ENCODE measurements at regions not wholly inside any gene's neighbourhood (a gene's known extent, or its start where the extent isn't known, plus 50 kb on each side); places are given as distances from the start of the nearest gene placed in this dataset.

- WGBS, 4 donors: 83 to 90% (median 89%) methylated on average over 4 of the region's 4 CpGs
- Histone ChIP-seq H3K4me3 (no peak overlapping the region), H3K36me3 (replicated peaks in 1 of 2) (no peaks in the 10 kb centered on the region), H3K27ac (no peak overlapping the region), H3K9me3 (replicated peaks in 1 of 3) (no peaks in the 10 kb centered on the region), H3K4me1 (replicated peaks in 1 of 2) (no peaks in the 10 kb centered on the region), H3K27me3 (no peaks in the 10 kb centered on the region)
- TF ChIP-seq POLR2A (IDR thresholded peaks at IDR 0.05) (no peak), CTCF (IDR thresholded peaks at IDR 0.05) (no peak)
- no peak for DNase-seq
- intact Hi-C loops (cut with DNase I): no loop called here
Observed at GRCh38 chr13:103862525-103862924, 796.3 kb upstream of the SLC10A2 start.

GRCh38 chr13:103859952-103860351 lies 793.7 kb upstream of the SLC10A2 start:
- TF ChIP-seq CTCF (IDR thresholded peaks at IDR 0.05) (no peak), POLR2A (IDR thresholded peaks at IDR 0.05) (no peak)
- Histone ChIP-seq H3K27me3 (no peaks in the 10 kb centered on the region), H3K36me3 (replicated peaks in 1 of 2) (no peaks in the 10 kb centered on the region), H3K9me3 (replicated peaks in 1 of 3) (no peaks in the 10 kb centered on the region), H3K4me1 (replicated peaks in 1 of 2) (no peaks in the 10 kb centered on the region), H3K27ac (no peak overlapping the region), H3K4me3 (no peak overlapping the region)
- DNase-seq: no peak
- WGBS, 4 donors: 62 to 73% (median 69%) methylated on average over 3 of the region's 3 CpGs
- intact Hi-C loops (cut with DNase I): no loop called here

GRCh38 chr13:103852036-103852435 lies 785.8 kb upstream of the SLC10A2 start:
- no peak for DNase-seq
- intact Hi-C loops (cut with DNase I): no loop called here
- H3K27ac ChIP-seq: no peak overlapping the region
- H3K36me3 ChIP-seq (replicated peaks in 1 of 2): no peaks in the 10 kb centered on the region
- WGBS, 4 donors: 71 to 77% (median 73%) methylated on average over 5 of the region's 5 CpGs
- H3K9me3 ChIP-seq (replicated peaks in 1 of 3): no peaks in the 10 kb centered on the region
- TF ChIP-seq POLR2A (IDR thresholded peaks at IDR 0.05) (no peak), CTCF (IDR thresholded peaks at IDR 0.05) (no peak)
- no peaks in the 10 kb centered on the region for H3K4me1 ChIP-seq (replicated peaks in 1 of 2)
- H3K27me3 ChIP-seq: no peaks in the 10 kb centered on the region
- H3K4me3 ChIP-seq: no peak overlapping the region

GRCh38 chr13:103844471-103844870 lies 778.3 kb upstream of the SLC10A2 start:
- 60 to 70% (median 63%) methylated on average over 2 of the region's 2 CpGs for WGBS, 4 donors

More at GRCh38 chr13:103844471-103844870, 778.3 kb upstream of the SLC10A2 start:
- Histone ChIP-seq H3K4me1 (replicated peaks in 1 of 2) (no peaks in the 10 kb centered on the region), H3K27me3 (no peaks in the 10 kb centered on the region), H3K36me3 (replicated peaks in 1 of 2) (no peaks in the 10 kb centered on the region), H3K4me3 (no peak overlapping the region), H3K9me3 (replicated peaks in 1 of 3) (peaks cover 0 to 10% (median 0%) of the 10 kb centered on the region in 3 donors), H3K27ac (no peak overlapping the region)
- intact Hi-C loops (cut with DNase I): no loop called here
- no peak for TF ChIP-seq POLR2A (IDR thresholded peaks at IDR 0.05)
- no peak for TF ChIP-seq CTCF (IDR thresholded peaks at IDR 0.05)
- DNase-seq: no peak
